Stomach smooth muscle (tissue), 2 donors: ENCODE measurements at regions not wholly inside any gene's neighbourhood (a gene's known extent, or its start where the extent isn't known, plus 50 kb on each side); places are given as distances from the start of the nearest gene placed in this dataset.

Source experiments
- H3K27ac ChIP-seq: one replicate; pipeline ENCODE4 v1.7.0; 2013; ENCODE audit warnings: mild to moderate bottlenecking, low read length, inconsistent platforms
- H3K27me3 ChIP-seq, 2 donors: one replicate each; pipeline ENCODE4 v1.7.0; 2013; ENCODE audit warnings: low read length in 2 of 2; ENCODE audit not compliant: insufficient read depth in 2 of 2, control insufficient read depth in 1 of 2
- H3K36me3 ChIP-seq, 2 donors: one replicate each; pipeline ENCODE4 v1.7.0; 2013; ENCODE audit warnings: low read length in 2 of 2; ENCODE audit not compliant: control insufficient read depth in 2 of 2, insufficient read depth in 2 of 2
- H3K4me1 ChIP-seq: one replicate; pipeline ENCODE4 v1.7.0; 2013; ENCODE audit warnings: low read length; ENCODE audit not compliant: control insufficient read depth, insufficient read depth
- H3K4me3 ChIP-seq, 2 donors: one replicate each; pipeline ENCODE4 v1.7.0; 2013; ENCODE audit warnings: low read length in 2 of 2
- H3K9ac ChIP-seq, 2 donors: one replicate each; pipeline ENCODE4 v1.7.0; 2013; ENCODE audit warnings: low read length in 2 of 2, mild to moderate bottlenecking in 1 of 2
- H3K9me3 ChIP-seq, 2 donors: one replicate each; pipeline ENCODE4 v1.7.0; 2013; ENCODE audit warnings: low read length in 2 of 2; ENCODE audit not compliant: control insufficient read depth in 2 of 2
- donor health status: healthy.
- donor health status: Pancreatic carcinoma.

GRCh38 chr1:5548266-5548665 lies 444.0 kb downstream of the NPHP4 start:
- Histone ChIP-seq H3K4me3 (no peak overlapping the region), H3K27ac (no peak overlapping the region), H3K9me3 (no peaks in the 10 kb centered on the region), H3K27me3 (peaks cover 5% of the 10 kb centered on the region in 2 donors), H3K36me3 (no peaks in the 10 kb centered on the region), H3K4me1 (no peaks in the 10 kb centered on the region), H3K9ac (no peak overlapping the region)

GRCh38 chr1:5543235-5543634 lies 449.0 kb downstream of the NPHP4 start:
- Histone ChIP-seq H3K36me3 (no peaks in the 10 kb centered on the region), H3K27ac (no peak overlapping the region), H3K4me3 (no peak overlapping the region), H3K27me3 (no peaks in the 10 kb centered on the region), H3K9ac (no peak overlapping the region), H3K4me1 (no peaks in the 10 kb centered on the region), H3K9me3 (peaks cover 0 to 2% of the 10 kb centered on the region in 2 donors)

GRCh38 chr1:5532811-5533210 lies 459.4 kb downstream of the NPHP4 start:
- Histone ChIP-seq H3K36me3 (no peaks in the 10 kb centered on the region), H3K27me3 (peaks cover 4 to 6% of the 10 kb centered on the region in 2 donors), H3K4me3 (no peak overlapping the region), H3K27ac (no peak overlapping the region), H3K4me1 (no peaks in the 10 kb centered on the region), H3K9ac (no peak overlapping the region), H3K9me3 (peaks cover 7 to 10% of the 10 kb centered on the region in 2 donors)

- Histone ChIP-seq H3K9ac (no peak overlapping the region), H3K27ac (no peak overlapping the region), H3K4me3 (no peak overlapping the region), H3K36me3 (no peaks in the 10 kb centered on the region), H3K9me3 (peaks cover 7 to 13% of the 10 kb centered on the region in 2 donors), H3K4me1 (no peaks in the 10 kb centered on the region), H3K27me3 (peaks cover 5 to 15% of the 10 kb centered on the region in 2 donors)
These were observed 465.2 kb downstream of the NPHP4 start for GRCh38 chr1:5526822-5527551.

GRCh38 chr1:5526385-5526750 lies 465.9 kb downstream of the NPHP4 start:
- Histone ChIP-seq H3K27me3 (peaks cover 5 to 15% of the 10 kb centered on the region in 2 donors), H3K4me3 (no peak overlapping the region), H3K9me3 (peaks cover 7 to 13% of the 10 kb centered on the region in 2 donors), H3K4me1 (no peaks in the 10 kb centered on the region), H3K27ac (no peak overlapping the region), H3K9ac (no peak overlapping the region), H3K36me3 (no peaks in the 10 kb centered on the region)

GRCh38 chr1:5525597-5526384 lies 466.4 kb downstream of the NPHP4 start:
- Histone ChIP-seq H3K27me3 (peaks cover 5 to 15% of the 10 kb centered on the region in 2 donors), H3K27ac (no peak overlapping the region), H3K9ac (no peak overlapping the region), H3K4me3 (no peak overlapping the region), H3K9me3 (peaks cover 7 to 13% of the 10 kb centered on the region in 2 donors), H3K36me3 (no peaks in the 10 kb centered on the region), H3K4me1 (no peaks in the 10 kb centered on the region)

- Histone ChIP-seq H3K9ac (no peak overlapping the region), H3K9me3 (peaks cover 0 to 4% of the 10 kb centered on the region in 2 donors), H3K4me3 (no peak overlapping the region), H3K27ac (no peak overlapping the region), H3K36me3 (no peaks in the 10 kb centered on the region), H3K4me1 (no peaks in the 10 kb centered on the region), H3K27me3 (peaks cover 5 to 14% of the 10 kb centered on the region in 2 donors)
These were observed 469.6 kb downstream of the NPHP4 start for GRCh38 chr1:5522531-5523145.

- peaks cover 0 to 4% of the 10 kb centered on the region in 2 donors for H3K9me3 ChIP-seq
- H3K27me3 ChIP-seq, result peaks cover 5 to 8% of the 10 kb centered on the region in 2 donors
- H3K4me1 ChIP-seq, result no peaks in the 10 kb centered on the region
- H3K36me3 ChIP-seq, result no peaks in the 10 kb centered on the region
- no peak overlapping the region for H3K27ac ChIP-seq
- no peak overlapping the region for H3K9ac ChIP-seq
- H3K4me3 ChIP-seq, result no peak overlapping the region
These were observed 472.7 kb downstream of the NPHP4 start for GRCh38 chr1:5519366-5520135.

GRCh38 chr1:5516756-5517155 lies 475.5 kb downstream of the NPHP4 start:
- peaks cover 0 to 6% of the 10 kb centered on the region in 2 donors for H3K27me3 ChIP-seq
- no peak overlapping the region for H3K4me3 ChIP-seq
- no peaks in the 10 kb centered on the region for H3K9me3 ChIP-seq
- no peak overlapping the region for H3K27ac ChIP-seq
- no peaks in the 10 kb centered on the region for H3K4me1 ChIP-seq
- no peaks in the 10 kb centered on the region for H3K36me3 ChIP-seq
- no peak overlapping the region for H3K9ac ChIP-seq

- Histone ChIP-seq H3K4me3 (no peak overlapping the region), H3K4me1 (no peaks in the 10 kb centered on the region), H3K9me3 (no peaks in the 10 kb centered on the region), H3K36me3 (no peaks in the 10 kb centered on the region), H3K9ac (no peak overlapping the region), H3K27me3 (peaks cover 0 to 11% of the 10 kb centered on the region in 2 donors), H3K27ac (no peak overlapping the region)
These were observed 476.7 kb downstream of the NPHP4 start for GRCh38 chr1:5515501-5515900.
